SK-N-SH (cell line): ENCODE measurements at regions not wholly inside any gene's neighbourhood (a gene's known extent, or its start where the extent isn't known, plus 50 kb on each side); places are given as distances from the start of the nearest gene placed in this dataset.

Source experiments
- CTCF ChIA-PET: fragments of 300-600, 350-600 bp; formaldehyde crosslinking; extraction: SDS; loops from one replicate; lab custom pipeline; 2021; lab: Yijun Ruan, JAX
- POLR2A ChIA-PET: fragments of 350-600 bp; sonication (Branson Sonifier 250); formaldehyde crosslinking; extraction: SDS; loops from one replicate; lab custom pipeline; 2020; ENCODE audit warnings: antibody characterized with exemption, inconsistent platforms; lab: Yijun Ruan, JAX
- DNase-seq: peaks from one replicate; pipeline ENCODE4 v3.0.0; 2012
- H2AFZ ChIP-seq: fragments of 200-600 bp; sonication (generic); 2 replicates; pipeline ENCODE4 v1.8.1; 2016; ENCODE audit warnings: antibody characterized with exemption, mild to moderate bottlenecking, low read depth
- H3F3A ChIP-seq: fragments of 200-600 bp; sonication (generic); replicated peaks from 2 replicates; pipeline ENCODE3; 2016; ENCODE audit warnings: antibody characterized with exemption, mild to moderate bottlenecking; ENCODE audit not compliant: insufficient read depth
- H3K27ac ChIP-seq, 2 experiments: fragments of 200-500 bp in 1 of 2; fragments of 200-600 bp in 1 of 2; sonication (Bioruptor generic) in 1 of 2; sonication (generic), shearing (Covaris generic) in 1 of 2; 2 replicates each; pipeline versions ENCODE4 v1.5.1 to v1.6.1; 2014 to 2016; ENCODE audit warnings: low read depth in 2 of 2, inconsistent platforms in 1 of 2, low read length in 1 of 2, mild to moderate bottlenecking in 1 of 2, mixed read lengths in 1 of 2
- H3K27me3 ChIP-seq: fragments of 200-600 bp; sonication (generic), shearing (Covaris generic); 2 replicates; pipeline ENCODE4 v1.6.1; 2016; ENCODE audit warnings: mixed run types; ENCODE audit not compliant: insufficient read depth
- H3K36me3 ChIP-seq, 2 experiments: fragments of 200-500 bp in 1 of 2; fragments of 200-600 bp in 1 of 2; sonication (Bioruptor generic) in 1 of 2; sonication (generic) in 1 of 2; replicated peaks in 1 of 2; 2 replicates each; pipeline versions ENCODE3 to v1.5.1; 2014 to 2016; ENCODE audit warnings: low read length in 1 of 2, mild to moderate bottlenecking in 1 of 2; ENCODE audit not compliant: insufficient read depth in 2 of 2, control insufficient read depth in 1 of 2
- H3K4me1 ChIP-seq, 2 experiments: fragments of 200-500 bp in 1 of 2; fragments of 200-600 bp in 1 of 2; sonication (Bioruptor generic) in 1 of 2; sonication (generic), shearing (Covaris generic) in 1 of 2; 2 replicates each; pipeline versions ENCODE4 v1.5.1 to v1.6.1; 2014 to 2016; ENCODE audit warnings: low read depth in 1 of 2, low read length in 1 of 2, mixed run types in 1 of 2; ENCODE audit not compliant: insufficient read depth in 2 of 2, control insufficient read depth in 1 of 2
- H3K4me2 ChIP-seq: fragments of 200-600 bp; sonication (generic), shearing (Covaris generic); 2 replicates; pipeline ENCODE4 v1.6.1; 2017; ENCODE audit warnings: mixed run types
- H3K4me3 ChIP-seq, 2 experiments: fragments of 200-500 bp in 1 of 2; fragments of 200-600 bp in 1 of 2; sonication (Bioruptor generic) in 1 of 2; sonication (generic), shearing (Covaris generic) in 1 of 2; 2 replicates each; pipeline versions ENCODE4 v1.5.1 to v1.8.1; 2014 to 2016; ENCODE audit warnings: low read depth in 2 of 2, inconsistent platforms in 1 of 2, low read length in 1 of 2, mild to moderate bottlenecking in 1 of 2, mixed read lengths in 1 of 2, moderate library complexity in 1 of 2
- H3K79me2 ChIP-seq: fragments of 200-600 bp; sonication (generic); 2 replicates; pipeline ENCODE4 v1.8.1; 2017; ENCODE audit warnings: mild to moderate bottlenecking; ENCODE audit not compliant: insufficient read depth
- H3K9ac ChIP-seq: fragments of 200-600 bp; sonication (generic); 2 replicates; pipeline ENCODE4 v1.6.1; 2017; ENCODE audit warnings: mixed run types
- H3K9me2 ChIP-seq: fragments of 200-600 bp; sonication (generic); 2 replicates; pipeline ENCODE4 v1.6.1; 2017; ENCODE audit warnings: mixed run types
- H3K9me3 ChIP-seq: fragments of 200-600 bp; sonication (generic); 2 replicates; pipeline ENCODE4 v1.6.1; 2017; ENCODE audit warnings: mixed run types, mild to moderate bottlenecking, moderate library complexity
- H4K20me1 ChIP-seq: fragments of 200-600 bp; sonication (generic); 2 replicates; pipeline ENCODE4 v1.6.1; 2017; ENCODE audit warnings: mild to moderate bottlenecking, mixed run types; ENCODE audit not compliant: insufficient read depth
- CHD2 ChIP-seq: fragments of 150-350 bp; IDR thresholded peaks from 2 replicates; pipeline ENCODE4 v1.6.1; 2018; ENCODE audit warnings: low read length; ENCODE audit not compliant: partially characterized antibody
- EP300 ChIP-seq, 2 experiments: IDR thresholded peaks; 2 replicates each; pipeline versions ENCODE4 v1.4.0 to v1.6.1; 2012; ENCODE audit warnings: borderline replicate concordance in 1 of 2, low read depth in 1 of 2, low read length in 1 of 2
- FOSL2 ChIP-seq: IDR thresholded peaks from 2 replicates; pipeline ENCODE4 v1.4.0; 2012; ENCODE audit warnings: low read depth, mild to moderate bottlenecking, moderate library complexity, borderline replicate concordance
- FOXJ3 ChIP-seq: sonication (generic); formaldehyde crosslinking; IDR thresholded peaks from 2 replicates; pipeline ENCODE4 v1.5.1; 2020; ENCODE audit warnings: mild to moderate bottlenecking, missing genetic modification reagents
- JUND ChIP-seq: IDR thresholded peaks from 2 replicates; pipeline ENCODE4 v1.4.0; 2012
- MXI1 ChIP-seq: IDR thresholded peaks from 2 replicates; pipeline ENCODE4 v1.6.1; 2012; ENCODE audit warnings: mild to moderate bottlenecking, low read depth, low read length, improper control_type of control experiment
- RAD21 ChIP-seq: IDR thresholded peaks from 2 replicates; pipeline ENCODE4 v1.6.1; 2012; ENCODE audit warnings: mild to moderate bottlenecking, low read length
- RFX5 ChIP-seq: IDR thresholded peaks from 2 replicates; pipeline ENCODE4 v1.6.1; 2012; ENCODE audit warnings: mild to moderate bottlenecking, improper control_type of control experiment, low read length
- SMC3 ChIP-seq: IDR thresholded peaks from 2 replicates; pipeline ENCODE4 v1.6.1; 2012; ENCODE audit warnings: low read depth, low read length, improper control_type of control experiment
- TAF1 ChIP-seq: IDR thresholded peaks from 2 replicates; pipeline ENCODE4 v1.6.1; 2012; ENCODE audit warnings: low read depth, mild to moderate bottlenecking, low read length, moderate library complexity, borderline replicate concordance
- whole genome bisulfite sequencing: methylation state at CpG from one replicate; pipeline ENCODE4 v1.1.6; 2017; ENCODE audit warnings: low lambda C conversion rate; 5-methylcytosine and 5-hydroxymethylcytosine counted together
- TF ChIP-seq, protein P1 (sequence below): fragments of 200-600 bp; sonication (generic); IDR thresholded peaks from 2 replicates; pipeline ENCODE4 v1.6.1; 2017; ENCODE audit warnings: antibody characterized with exemption, mild to moderate bottlenecking, moderate library complexity
- TF ChIP-seq, protein P2 (sequence below): IDR thresholded peaks from 2 replicates; pipeline ENCODE4; 2012
- TF ChIP-seq, protein P3 (sequence below): IDR thresholded peaks from 2 replicates; pipeline ENCODE4 v1.6.1; 2012; ENCODE audit warnings: mild to moderate bottlenecking, low read depth, low read length, moderate library complexity

DNA sequence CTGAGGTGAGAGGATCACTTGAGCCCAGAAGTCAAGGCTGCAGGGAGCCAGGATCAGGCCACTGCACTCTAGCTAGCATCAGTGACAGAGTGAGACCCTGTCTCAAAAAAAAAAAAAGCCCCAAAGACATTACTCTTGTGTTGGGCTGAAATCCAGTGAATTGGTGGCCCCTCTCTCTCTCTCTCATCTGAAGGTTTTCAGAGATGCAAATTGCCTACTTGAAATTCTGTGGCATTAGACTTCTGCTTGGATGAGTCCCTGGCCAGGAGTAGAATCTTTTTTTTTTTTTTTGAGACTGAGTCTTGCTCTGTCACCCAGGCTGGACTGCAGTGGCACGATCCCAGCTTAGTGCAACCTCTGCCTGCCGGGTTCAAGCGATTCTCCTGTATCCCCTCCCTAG lies 112.0 kb upstream of the ATF7IP start:
- Histone ChIP-seq H3K9me3 (no peaks in the 10 kb centered on the region), H3K27me3 (no peaks in the 10 kb centered on the region), H3K4me1 (peaks cover 8 to 9% of the 10 kb centered on the region in 2 experiments; a peak in 2 of 4 replicates), H2AFZ (no peak overlapping the region), H3K4me3 (no peak overlapping the region), H3F3A (peaks cover 7% of the 10 kb centered on the region), H3K27ac (no peak overlapping the region), H3K9ac (no peak overlapping the region), H3K4me2 (no peak overlapping the region), H4K20me1 (no peaks in the 10 kb centered on the region), H3K9me2 (no peaks in the 10 kb centered on the region), H3K79me2 (no peaks in the 10 kb centered on the region), H3K36me3 (no peaks in the 10 kb centered on the region)
- DNase-seq: no peak
- WGBS: 81% methylated on average over 3 of the region's 3 CpGs
- POLR2A ChIA-PET: no interaction called here
- TF ChIP-seq MXI1 (no peak), RFX5 (no peak), EP300 (IDR thresholded peaks at IDR 0.05; ENCODE audit: borderline replicate concordance in 1 of 2, low read depth in 1 of 2, low read length in 1 of 2) (no peak)
- TF ChIP-seq, protein P1, sequence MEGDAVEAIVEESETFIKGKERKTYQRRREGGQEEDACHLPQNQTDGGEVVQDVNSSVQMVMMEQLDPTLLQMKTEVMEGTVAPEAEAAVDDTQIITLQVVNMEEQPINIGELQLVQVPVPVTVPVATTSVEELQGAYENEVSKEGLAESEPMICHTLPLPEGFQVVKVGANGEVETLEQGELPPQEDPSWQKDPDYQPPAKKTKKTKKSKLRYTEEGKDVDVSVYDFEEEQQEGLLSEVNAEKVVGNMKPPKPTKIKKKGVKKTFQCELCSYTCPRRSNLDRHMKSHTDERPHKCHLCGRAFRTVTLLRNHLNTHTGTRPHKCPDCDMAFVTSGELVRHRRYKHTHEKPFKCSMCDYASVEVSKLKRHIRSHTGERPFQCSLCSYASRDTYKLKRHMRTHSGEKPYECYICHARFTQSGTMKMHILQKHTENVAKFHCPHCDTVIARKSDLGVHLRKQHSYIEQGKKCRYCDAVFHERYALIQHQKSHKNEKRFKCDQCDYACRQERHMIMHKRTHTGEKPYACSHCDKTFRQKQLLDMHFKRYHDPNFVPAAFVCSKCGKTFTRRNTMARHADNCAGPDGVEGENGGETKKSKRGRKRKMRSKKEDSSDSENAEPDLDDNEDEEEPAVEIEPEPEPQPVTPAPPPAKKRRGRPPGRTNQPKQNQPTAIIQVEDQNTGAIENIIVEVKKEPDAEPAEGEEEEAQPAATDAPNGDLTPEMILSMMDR: no peak
- CTCF ChIA-PET: no interaction called here

DNA sequence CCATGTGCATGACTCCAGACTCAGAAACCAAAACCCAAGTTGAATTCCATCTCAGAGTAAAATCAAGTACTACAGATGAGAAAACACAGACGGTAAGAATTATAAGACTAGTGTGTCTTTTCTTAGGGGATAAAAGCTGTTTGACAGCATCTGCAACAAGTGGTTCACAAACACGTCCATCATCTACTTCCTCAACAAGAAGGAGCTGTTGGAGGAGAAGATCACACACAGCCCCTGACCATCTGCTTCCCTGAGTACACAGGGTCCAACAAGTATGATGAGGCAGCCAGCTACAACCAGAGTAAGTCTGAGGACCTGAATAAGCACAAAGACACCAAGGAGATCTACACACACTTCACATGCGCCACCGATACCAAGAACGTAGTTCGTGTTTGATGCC lies 110.7 kb upstream of the ATF7IP start:
- TF ChIP-seq, protein P2, sequence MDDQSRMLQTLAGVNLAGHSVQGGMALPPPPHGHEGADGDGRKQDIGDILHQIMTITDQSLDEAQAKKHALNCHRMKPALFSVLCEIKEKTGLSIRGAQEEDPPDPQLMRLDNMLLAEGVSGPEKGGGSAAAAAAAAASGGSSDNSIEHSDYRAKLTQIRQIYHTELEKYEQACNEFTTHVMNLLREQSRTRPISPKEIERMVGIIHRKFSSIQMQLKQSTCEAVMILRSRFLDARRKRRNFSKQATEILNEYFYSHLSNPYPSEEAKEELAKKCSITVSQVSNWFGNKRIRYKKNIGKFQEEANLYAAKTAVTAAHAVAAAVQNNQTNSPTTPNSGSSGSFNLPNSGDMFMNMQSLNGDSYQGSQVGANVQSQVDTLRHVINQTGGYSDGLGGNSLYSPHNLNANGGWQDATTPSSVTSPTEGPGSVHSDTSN: no peak
- TF ChIP-seq, protein P1: no peak
- TF ChIP-seq, protein P3, sequence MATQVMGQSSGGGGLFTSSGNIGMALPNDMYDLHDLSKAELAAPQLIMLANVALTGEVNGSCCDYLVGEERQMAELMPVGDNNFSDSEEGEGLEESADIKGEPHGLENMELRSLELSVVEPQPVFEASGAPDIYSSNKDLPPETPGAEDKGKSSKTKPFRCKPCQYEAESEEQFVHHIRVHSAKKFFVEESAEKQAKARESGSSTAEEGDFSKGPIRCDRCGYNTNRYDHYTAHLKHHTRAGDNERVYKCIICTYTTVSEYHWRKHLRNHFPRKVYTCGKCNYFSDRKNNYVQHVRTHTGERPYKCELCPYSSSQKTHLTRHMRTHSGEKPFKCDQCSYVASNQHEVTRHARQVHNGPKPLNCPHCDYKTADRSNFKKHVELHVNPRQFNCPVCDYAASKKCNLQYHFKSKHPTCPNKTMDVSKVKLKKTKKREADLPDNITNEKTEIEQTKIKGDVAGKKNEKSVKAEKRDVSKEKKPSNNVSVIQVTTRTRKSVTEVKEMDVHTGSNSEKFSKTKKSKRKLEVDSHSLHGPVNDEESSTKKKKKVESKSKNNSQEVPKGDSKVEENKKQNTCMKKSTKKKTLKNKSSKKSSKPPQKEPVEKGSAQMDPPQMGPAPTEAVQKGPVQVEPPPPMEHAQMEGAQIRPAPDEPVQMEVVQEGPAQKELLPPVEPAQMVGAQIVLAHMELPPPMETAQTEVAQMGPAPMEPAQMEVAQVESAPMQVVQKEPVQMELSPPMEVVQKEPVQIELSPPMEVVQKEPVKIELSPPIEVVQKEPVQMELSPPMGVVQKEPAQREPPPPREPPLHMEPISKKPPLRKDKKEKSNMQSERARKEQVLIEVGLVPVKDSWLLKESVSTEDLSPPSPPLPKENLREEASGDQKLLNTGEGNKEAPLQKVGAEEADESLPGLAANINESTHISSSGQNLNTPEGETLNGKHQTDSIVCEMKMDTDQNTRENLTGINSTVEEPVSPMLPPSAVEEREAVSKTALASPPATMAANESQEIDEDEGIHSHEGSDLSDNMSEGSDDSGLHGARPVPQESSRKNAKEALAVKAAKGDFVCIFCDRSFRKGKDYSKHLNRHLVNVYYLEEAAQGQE: no peak
- TF ChIP-seq CHD2: no peak
- TF ChIP-seq RFX5: no peak
- no peak for TF ChIP-seq RAD21
- TF ChIP-seq JUND: no peak
- no peak for TF ChIP-seq SMC3
- no peak for TF ChIP-seq FOSL2
- TF ChIP-seq TAF1: no peak
- no peak for TF ChIP-seq FOXJ3 (CRISPR knock-in tag)
- H4K20me1 ChIP-seq: no peaks in the 10 kb centered on the region
- H3K9ac ChIP-seq: no peak overlapping the region
- no peaks in the 10 kb centered on the region for H3K36me3 ChIP-seq
- no peak for DNase-seq
- 91% methylated on average over 6 of the region's 6 CpGs for WGBS
- CTCF ChIA-PET: interaction anchor here (1.8 kb wide), 1 partner anchor 17 kb away, joined by 5 read pairs; no protein-coding TSS in a partner anchor
- no peak overlapping the region for H3K4me2 ChIP-seq
- peaks cover 7% of the 10 kb centered on the region for H3F3A ChIP-seq
- POLR2A ChIA-PET: no interaction called here
- no peak overlapping the region for H2AFZ ChIP-seq
- H3K79me2 ChIP-seq: no peaks in the 10 kb centered on the region
- H3K27ac ChIP-seq: no peak overlapping the region
- H3K9me3 ChIP-seq: no peaks in the 10 kb centered on the region
- H3K9me2 ChIP-seq: no peaks in the 10 kb centered on the region
- peaks cover 8 to 11% of the 10 kb centered on the region in 2 experiments; a peak in 2 of 4 replicates for H3K4me1 ChIP-seq
- no peak overlapping the region for H3K4me3 ChIP-seq
- no peaks in the 10 kb centered on the region for H3K27me3 ChIP-seq
